ENCODE measurements at regions not wholly inside any gene's neighbourhood (a gene's known extent, or its start where the extent isn't known, plus 50 kb on each side); places are given as distances from the start of the nearest gene placed in this dataset.

- no peak for DNase-seq (ENCODE audit: low spot score)
Measured at GRCh38 chr1:14304381-14304865, 294.1 kb upstream of the KAZN start.

GRCh38 chr1:14308460-14308859, 290.0 kb upstream of the KAZN start:
- no peak for DNase-seq (ENCODE audit: low spot score)

DNA sequence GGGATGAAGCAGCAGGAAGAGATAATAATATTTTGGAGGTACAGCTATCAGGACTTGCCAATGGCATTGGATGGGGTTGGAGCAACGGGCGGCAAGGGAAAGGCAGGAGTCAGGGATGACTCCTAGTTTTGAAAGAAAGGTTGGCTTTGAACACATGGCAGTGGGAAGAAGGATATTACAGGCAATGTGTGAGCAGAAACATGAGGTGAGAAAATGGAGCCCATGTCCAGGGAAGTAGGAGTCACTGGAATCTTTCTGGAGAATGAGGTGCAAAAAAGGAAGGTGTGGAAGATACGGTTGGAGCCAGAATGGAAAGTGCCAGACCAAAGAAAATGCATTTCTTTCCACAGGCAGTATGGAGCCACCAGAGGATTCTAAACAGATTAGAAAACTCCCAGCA, 288.5 kb upstream of the KAZN start:
- DNase-seq (ENCODE audit: low spot score) = no peak

GRCh38 chr1:14310476-14310875, 288.0 kb upstream of the KAZN start:
- no peak for DNase-seq (ENCODE audit: low spot score)

GRCh38 chr1:14313731-14314431, 284.6 kb upstream of the KAZN start:
- no peak for DNase-seq (ENCODE audit: low spot score)

DNA sequence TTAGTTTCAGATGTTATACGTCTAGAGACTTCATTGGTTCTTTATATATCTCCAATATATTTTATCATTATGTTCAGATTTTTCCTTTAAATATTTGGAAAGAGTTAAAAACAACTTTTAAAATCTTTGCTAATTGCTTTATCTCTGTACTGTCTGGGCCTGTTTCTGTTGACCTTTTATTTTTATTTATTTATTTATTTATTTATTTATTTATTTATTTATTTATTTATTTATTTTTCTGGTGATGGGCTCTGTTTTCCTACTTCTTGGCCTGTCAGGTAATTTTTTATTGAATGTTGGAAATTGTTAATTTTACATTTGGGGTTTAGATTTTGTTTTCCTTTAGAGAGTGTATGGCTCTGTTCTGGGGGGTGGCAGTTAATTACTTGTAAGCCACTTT, 279.7 kb upstream of the KAZN start:
- DNase-seq (ENCODE audit: low spot score) = no peak

- DNase-seq (ENCODE audit: low spot score) = no peak
Measured at GRCh38 chr1:14320518-14320917, 278.0 kb upstream of the KAZN start.

DNA sequence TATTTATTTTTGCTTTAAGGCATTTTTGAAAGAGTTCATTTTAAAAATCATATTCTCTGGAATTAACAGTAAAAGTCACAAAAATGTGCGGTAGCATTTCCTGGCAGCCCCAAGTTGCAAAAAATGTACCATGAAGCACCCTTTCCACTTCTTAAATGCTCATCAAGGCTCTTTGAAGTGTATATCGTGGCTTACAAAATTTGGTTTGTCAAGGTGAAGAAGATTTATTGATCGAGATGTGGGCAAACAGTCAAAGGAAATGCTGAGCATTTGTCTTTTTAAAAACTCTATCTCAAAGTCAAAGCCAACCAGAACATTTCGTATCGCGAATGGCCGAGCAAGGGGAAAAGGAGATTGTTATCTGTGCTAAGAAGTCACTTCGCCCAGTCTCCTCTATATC, 277.5 kb upstream of the KAZN start:
- DNase-seq (ENCODE audit: low spot score) = no peak

- DNase-seq (ENCODE audit: low spot score) = no peak
Measured at GRCh38 chr1:14321422-14321821, 277.1 kb upstream of the KAZN start.

GRCh38 chr1:14323568-14324247, 274.8 kb upstream of the KAZN start:
- no peak for DNase-seq (ENCODE audit: low spot score)

- no peak for DNase-seq (ENCODE audit: low spot score)
Measured at GRCh38 chr1:14324248-14324630, 274.2 kb upstream of the KAZN start.

- DNase-seq (ENCODE audit: low spot score) = no peak
Measured at GRCh38 chr1:14326857-14327256, 271.6 kb upstream of the KAZN start.

DNA sequence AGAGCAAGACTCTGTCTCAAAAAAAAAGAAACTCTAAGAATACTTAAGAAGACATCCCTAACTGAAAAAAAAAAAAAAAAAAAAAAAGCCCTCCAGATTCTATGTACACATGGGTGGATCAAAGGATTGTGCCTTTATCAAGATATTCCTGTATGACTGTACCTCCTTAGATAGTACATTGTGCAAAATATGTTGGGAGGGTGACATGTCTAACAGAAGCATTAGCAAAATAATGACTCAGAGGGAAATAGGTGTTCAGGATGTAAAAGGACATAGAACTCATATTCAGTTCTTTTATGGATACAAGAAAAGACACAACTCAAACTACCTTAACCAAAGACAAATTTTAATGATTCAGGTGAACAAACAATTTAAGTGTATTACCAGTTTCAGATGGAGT, 269.8 kb upstream of the KAZN start:
- DNase-seq (ENCODE audit: low spot score) = no peak

- no peak for DNase-seq (ENCODE audit: low spot score)
Measured at GRCh38 chr1:14332158-14332557, 266.3 kb upstream of the KAZN start.

DNA sequence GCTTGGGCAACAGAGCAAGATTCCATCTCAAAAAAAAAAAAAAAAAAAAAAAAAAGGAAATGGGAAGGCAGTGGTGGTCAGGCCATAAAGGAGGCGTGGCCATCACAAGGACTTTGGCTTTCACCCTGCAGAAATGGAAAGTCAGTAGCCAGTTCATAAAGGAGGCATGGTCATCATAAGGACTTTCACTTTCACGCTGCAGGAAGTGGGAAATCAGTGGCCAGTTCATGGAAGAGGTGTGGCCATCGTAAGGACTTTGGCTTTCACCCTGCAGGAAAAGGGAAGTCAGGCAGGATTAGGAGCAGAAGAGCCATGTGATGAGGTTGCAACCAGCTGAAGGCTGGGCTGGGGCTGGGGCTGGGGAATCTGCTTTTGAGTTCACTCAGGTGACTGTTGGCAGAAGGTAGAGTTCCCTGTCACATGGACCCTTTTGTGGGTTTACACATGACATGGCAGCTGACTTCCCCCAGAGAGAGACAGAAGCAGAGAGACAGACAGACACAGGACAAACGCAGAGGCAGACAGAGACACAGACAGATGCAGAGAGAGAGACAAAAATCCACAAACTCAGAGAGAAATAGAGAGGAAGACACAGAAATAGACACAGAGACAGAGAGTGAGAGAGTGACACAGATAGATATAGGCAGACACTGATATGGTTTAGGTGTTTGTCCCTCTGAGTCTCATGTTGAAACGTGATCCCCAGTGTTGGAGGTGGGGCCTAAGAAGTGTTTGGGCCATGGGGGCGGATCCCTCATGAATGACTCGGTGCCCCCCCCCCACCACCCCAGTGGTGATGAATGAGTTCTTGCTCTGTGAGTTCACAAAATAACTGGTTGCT, 263.9 kb upstream of the KAZN start:
- DNase-seq (ENCODE audit: low spot score) = no peak

- DNase-seq (ENCODE audit: low spot score) = no peak
Measured at GRCh38 chr1:14338509-14338908, 260.0 kb upstream of the KAZN start.

DNA sequence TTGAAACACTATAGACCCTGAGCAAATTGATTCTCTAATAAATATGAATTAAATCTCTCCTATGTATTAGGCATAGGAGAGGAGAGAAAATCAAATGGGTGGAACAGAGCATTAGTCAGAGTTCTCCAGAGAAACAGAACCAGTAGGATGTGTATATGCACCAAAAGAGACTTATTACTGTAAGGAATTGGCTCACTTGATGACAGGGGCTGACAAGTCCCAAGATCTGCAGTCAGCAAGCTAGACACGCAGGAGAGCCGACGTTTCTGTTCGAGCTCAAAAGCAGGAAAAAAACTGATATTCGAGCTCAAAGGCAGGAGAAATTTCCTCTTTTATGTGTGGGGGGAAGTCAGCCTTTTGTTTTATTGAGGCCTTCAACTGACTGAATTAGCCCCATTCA, 259.2 kb upstream of the KAZN start:
- no peak for DNase-seq (ENCODE audit: low spot score)

DNA sequence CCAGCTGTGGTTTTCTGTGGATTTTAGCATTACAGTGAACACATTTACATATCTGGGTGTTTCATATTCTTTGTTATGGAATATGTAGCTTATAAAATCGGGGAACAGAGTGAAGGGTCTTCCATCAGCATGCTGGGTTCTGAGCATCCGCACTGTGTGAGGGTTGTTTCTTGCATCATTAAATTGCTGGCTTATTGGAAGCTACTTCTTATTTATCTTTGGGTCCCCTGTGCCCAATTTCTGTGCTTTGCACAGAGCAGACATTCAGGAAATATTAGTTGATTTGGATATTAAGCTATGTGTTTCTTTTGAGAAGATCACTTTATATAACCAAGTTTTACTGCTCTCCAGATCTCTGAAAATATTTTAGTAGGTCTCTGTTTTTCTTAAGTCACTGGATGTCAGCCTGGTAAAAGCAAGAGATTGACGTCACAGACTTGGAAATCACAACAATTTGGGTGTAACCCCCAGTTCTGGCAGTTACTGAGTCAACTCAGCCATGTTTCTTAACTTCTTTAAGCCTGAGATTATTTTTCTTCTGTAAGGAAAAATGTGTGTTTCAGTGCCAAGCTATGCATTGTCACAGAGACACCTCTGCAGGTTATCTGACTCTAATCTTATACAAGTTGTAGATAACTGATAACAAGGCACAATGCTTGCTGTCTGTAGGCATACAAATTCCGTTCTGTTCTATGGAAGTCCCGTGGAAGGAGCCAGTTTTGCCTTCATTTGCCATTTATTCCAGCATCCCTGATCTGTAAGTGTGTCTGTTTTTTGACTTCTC, 258.3 kb upstream of the KAZN start:
- no peak for DNase-seq (ENCODE audit: low spot score)

DNA sequence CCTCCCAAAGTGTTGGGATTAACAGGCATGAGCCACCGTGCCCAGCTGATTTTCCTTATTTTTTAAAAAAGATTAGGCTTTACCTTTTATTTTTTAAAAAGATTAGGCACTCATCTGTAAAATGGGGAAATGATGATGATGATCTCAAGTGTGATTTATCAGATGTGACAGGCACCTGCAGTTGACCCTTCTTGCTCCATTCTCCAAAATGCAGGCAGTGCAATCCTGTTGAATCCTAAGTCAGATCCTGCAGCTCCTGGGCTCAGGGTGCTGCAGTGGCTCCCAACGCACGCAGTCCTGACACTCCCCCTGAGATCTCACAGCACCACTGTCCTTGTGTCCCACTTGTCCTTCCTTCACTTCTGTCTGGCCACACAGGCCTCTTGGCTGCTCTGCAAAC, 257.3 kb upstream of the KAZN start:
- no peak for DNase-seq (ENCODE audit: low spot score)

GRCh38 chr1:14345946-14346550, 252.4 kb upstream of the KAZN start:
- no peak for DNase-seq (ENCODE audit: low spot score)

DNA sequence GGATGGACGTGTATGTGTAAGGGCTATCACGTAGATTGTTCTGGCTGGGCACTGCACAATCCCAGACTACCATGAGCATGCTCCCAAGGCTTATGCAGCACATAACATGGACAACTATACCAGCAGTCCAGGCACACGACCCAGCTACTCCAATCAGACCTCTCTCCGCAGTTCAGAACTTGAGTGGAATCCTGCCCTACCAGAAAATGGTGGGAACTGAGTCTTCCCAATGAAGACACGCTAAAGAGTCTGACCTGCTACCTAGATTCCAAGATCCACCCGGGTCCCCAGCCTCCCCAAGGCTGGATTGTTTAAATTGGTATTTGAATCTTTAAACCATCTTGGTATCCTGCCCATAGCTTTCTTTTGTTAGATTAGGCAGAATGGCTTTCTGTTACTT, 251.3 kb upstream of the KAZN start:
- DNase-seq (ENCODE audit: low spot score) = no peak

DNA sequence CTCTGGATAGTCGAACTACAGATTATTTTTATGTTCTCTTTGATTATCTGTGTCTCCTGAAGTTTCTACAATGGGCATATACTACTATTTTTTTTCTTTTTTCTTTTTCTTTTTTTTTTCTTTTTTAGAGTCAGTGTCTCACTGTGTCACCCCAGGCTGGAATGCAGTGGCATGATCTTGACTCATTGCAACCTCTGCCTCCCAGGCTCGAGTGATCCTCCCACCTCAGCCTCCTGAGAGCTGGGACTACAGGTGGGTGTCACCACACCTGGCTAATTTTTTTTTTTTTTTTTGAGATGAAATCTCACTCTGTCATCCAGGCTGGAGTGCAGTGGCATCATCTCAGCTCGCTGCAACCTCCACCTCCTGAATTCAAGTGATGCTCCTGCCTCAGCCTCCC, 250.7 kb upstream of the KAZN start:
- DNase-seq (ENCODE audit: low spot score) = no peak

All from ecto neural progenitor cell (in vitro differentiated cells).